ENCODE measurements at regions not wholly inside any gene's neighbourhood (a gene's known extent, or its start where the extent isn't known, plus 50 kb on each side); places are given as distances from the start of the nearest gene placed in this dataset.

DNA sequence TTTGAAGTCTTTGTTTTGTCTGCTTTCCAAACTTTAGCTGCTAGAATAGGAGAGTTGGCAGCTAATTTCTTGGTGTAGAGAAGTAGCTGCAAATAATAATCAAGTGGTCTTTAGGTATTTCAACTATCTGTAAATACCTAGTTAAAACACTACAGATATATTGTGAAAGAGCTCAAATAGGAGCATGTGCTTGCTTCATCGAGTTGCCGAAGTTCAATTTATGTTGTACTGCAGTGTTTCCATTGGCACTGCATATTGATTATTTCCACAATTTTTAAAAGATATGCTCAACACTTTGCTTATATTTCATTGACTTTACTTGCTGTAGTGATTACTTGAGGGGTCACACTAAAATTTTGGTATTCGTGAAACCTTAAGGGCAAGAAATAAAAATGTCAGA is 131.6 kb upstream of the BMP4 start:
- Histone ChIP-seq H3K4me1 (ENCODE audit: control insufficient read depth, extremely low read depth, insufficient read depth, low read length) (peaks cover 4% of the 10 kb centered on the region), H3K4me2 (ENCODE audit: extremely low read depth, insufficient read depth, low read length) (no peak overlapping the region), H3K27ac (ENCODE audit: insufficient read depth, low read length) (no peak overlapping the region), H4K20me1 (ENCODE audit: control insufficient read depth, extremely low read depth, insufficient read depth, low read length) (no peaks in the 10 kb centered on the region), H3K9ac (ENCODE audit: insufficient read depth, low read length) (no peak overlapping the region), H3K36me3 (ENCODE audit: control insufficient read depth, insufficient read depth, low read length) (no peaks in the 10 kb centered on the region), H3K27me3 (ENCODE audit: control insufficient read depth, insufficient read depth, low read length) (no peaks in the 10 kb centered on the region), H3K79me2 (ENCODE audit: control insufficient read depth, insufficient read depth, low read length) (no peaks in the 10 kb centered on the region), H3K9me3 (ENCODE audit: control insufficient read depth, insufficient read depth, low read depth, low read length) (no peaks in the 10 kb centered on the region), H3K4me3 (replicated peaks in 1 of 4; ENCODE audit: control extremely low read depth in 1 of 4, insufficient read depth in 1 of 4, low read depth in 3 of 4, low read length in 4 of 4) (no peak overlapping the region), H2AFZ (ENCODE audit: low read length) (no peak overlapping the region)
- TF ChIP-seq EZH2 (IDR thresholded peaks at IDR 0.05; ENCODE audit: low read length, missing control alignments), result no peak
- TF ChIP-seq, protein P1, sequence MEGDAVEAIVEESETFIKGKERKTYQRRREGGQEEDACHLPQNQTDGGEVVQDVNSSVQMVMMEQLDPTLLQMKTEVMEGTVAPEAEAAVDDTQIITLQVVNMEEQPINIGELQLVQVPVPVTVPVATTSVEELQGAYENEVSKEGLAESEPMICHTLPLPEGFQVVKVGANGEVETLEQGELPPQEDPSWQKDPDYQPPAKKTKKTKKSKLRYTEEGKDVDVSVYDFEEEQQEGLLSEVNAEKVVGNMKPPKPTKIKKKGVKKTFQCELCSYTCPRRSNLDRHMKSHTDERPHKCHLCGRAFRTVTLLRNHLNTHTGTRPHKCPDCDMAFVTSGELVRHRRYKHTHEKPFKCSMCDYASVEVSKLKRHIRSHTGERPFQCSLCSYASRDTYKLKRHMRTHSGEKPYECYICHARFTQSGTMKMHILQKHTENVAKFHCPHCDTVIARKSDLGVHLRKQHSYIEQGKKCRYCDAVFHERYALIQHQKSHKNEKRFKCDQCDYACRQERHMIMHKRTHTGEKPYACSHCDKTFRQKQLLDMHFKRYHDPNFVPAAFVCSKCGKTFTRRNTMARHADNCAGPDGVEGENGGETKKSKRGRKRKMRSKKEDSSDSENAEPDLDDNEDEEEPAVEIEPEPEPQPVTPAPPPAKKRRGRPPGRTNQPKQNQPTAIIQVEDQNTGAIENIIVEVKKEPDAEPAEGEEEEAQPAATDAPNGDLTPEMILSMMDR (conservative IDR thresholded peaks at IDR 0.05 in 1 of 2, IDR thresholded peaks at IDR 0.05 in 1 of 2; ENCODE audit: low read depth in 1 of 2, low read length in 2 of 2), result no peak
- DNase-seq (ENCODE audit: low read depth in 2 of 2), result no peak

GRCh38 chr14:54090274-54090673 is 133.6 kb upstream of the BMP4 start:
- H3K4me1 ChIP-seq (ENCODE audit: control insufficient read depth, extremely low read depth, insufficient read depth, low read length), result peaks cover 4% of the 10 kb centered on the region
- no peak overlapping the region for H2AFZ ChIP-seq (ENCODE audit: low read length)
- no peak for DNase-seq (ENCODE audit: low read depth in 2 of 2)
- H4K20me1 ChIP-seq (ENCODE audit: control insufficient read depth, extremely low read depth, insufficient read depth, low read length), result no peaks in the 10 kb centered on the region
- TF ChIP-seq EZH2 (IDR thresholded peaks at IDR 0.05; ENCODE audit: low read length, missing control alignments), result no peak
- TF ChIP-seq, protein P1 (conservative IDR thresholded peaks at IDR 0.05 in 1 of 2, IDR thresholded peaks at IDR 0.05 in 1 of 2; ENCODE audit: low read depth in 1 of 2, low read length in 2 of 2), result no peak
- no peaks in the 10 kb centered on the region for H3K79me2 ChIP-seq (ENCODE audit: control insufficient read depth, insufficient read depth, low read length)
- no peaks in the 10 kb centered on the region for H3K9me3 ChIP-seq (ENCODE audit: control insufficient read depth, insufficient read depth, low read depth, low read length)
- H3K27ac ChIP-seq (ENCODE audit: insufficient read depth, low read length), result no peak overlapping the region
- H3K4me2 ChIP-seq (ENCODE audit: extremely low read depth, insufficient read depth, low read length), result no peak overlapping the region
- no peak overlapping the region for H3K9ac ChIP-seq (ENCODE audit: insufficient read depth, low read length)
- H3K27me3 ChIP-seq (ENCODE audit: control insufficient read depth, insufficient read depth, low read length), result no peaks in the 10 kb centered on the region
- H3K36me3 ChIP-seq (ENCODE audit: control insufficient read depth, insufficient read depth, low read length), result no peaks in the 10 kb centered on the region
- no peak overlapping the region for H3K4me3 ChIP-seq (replicated peaks in 1 of 4; ENCODE audit: control extremely low read depth in 1 of 4, insufficient read depth in 1 of 4, low read depth in 3 of 4, low read length in 4 of 4)

GRCh38 chr14:54094765-54095164 is 138.1 kb upstream of the BMP4 start:
- Histone ChIP-seq H3K4me3 (replicated peaks in 1 of 4; ENCODE audit: control extremely low read depth in 1 of 4, insufficient read depth in 1 of 4, low read depth in 3 of 4, low read length in 4 of 4) (no peak overlapping the region), H2AFZ (ENCODE audit: low read length) (no peak overlapping the region), H3K27ac (ENCODE audit: insufficient read depth, low read length) (no peak overlapping the region), H3K4me2 (ENCODE audit: extremely low read depth, insufficient read depth, low read length) (no peak overlapping the region), H3K79me2 (ENCODE audit: control insufficient read depth, insufficient read depth, low read length) (no peaks in the 10 kb centered on the region), H4K20me1 (ENCODE audit: control insufficient read depth, extremely low read depth, insufficient read depth, low read length) (no peaks in the 10 kb centered on the region), H3K4me1 (ENCODE audit: control insufficient read depth, extremely low read depth, insufficient read depth, low read length) (no peaks in the 10 kb centered on the region), H3K27me3 (ENCODE audit: control insufficient read depth, insufficient read depth, low read length) (no peaks in the 10 kb centered on the region), H3K9me3 (ENCODE audit: control insufficient read depth, insufficient read depth, low read depth, low read length) (no peaks in the 10 kb centered on the region), H3K9ac (ENCODE audit: insufficient read depth, low read length) (no peak overlapping the region), H3K36me3 (ENCODE audit: control insufficient read depth, insufficient read depth, low read length) (no peaks in the 10 kb centered on the region)
- DNase-seq (ENCODE audit: low read depth in 2 of 2), result peak in 1 of 2 donors; percentile 15
- no peak for TF ChIP-seq EZH2 (IDR thresholded peaks at IDR 0.05; ENCODE audit: low read length, missing control alignments)
- TF ChIP-seq, protein P1 (conservative IDR thresholded peaks at IDR 0.05 in 1 of 2, IDR thresholded peaks at IDR 0.05 in 1 of 2; ENCODE audit: low read depth in 1 of 2, low read length in 2 of 2), result no peak
